GM19099 (cell line): ENCODE measurements at regions not wholly inside any gene's neighbourhood (a gene's known extent, or its start where the extent isn't known, plus 50 kb on each side); places are given as distances from the start of the nearest gene placed in this dataset.

Experiments used
- POLR2A ChIP-seq: IDR thresholded peaks from 3 replicates; pipeline ENCODE4 v1.6.1; 2011; ENCODE audit warnings: low read depth; ENCODE audit not compliant: insufficient read length; ENCODE audit errors: extremely low read depth

- no peak for TF ChIP-seq POLR2A
These were observed 1036.1 kb downstream of the TMEM121 start for GRCh38 chr14:106562451-106562850.

GRCh38 chr14:106564058-106564643 is 1037.8 kb downstream of the TMEM121 start:
- no peak for TF ChIP-seq POLR2A

- TF ChIP-seq POLR2A, result no peak
These were observed 1052.1 kb downstream of the TMEM121 start for GRCh38 chr14:106578481-106578880.

GRCh38 chr14:106579084-106579483 is 1052.7 kb downstream of the TMEM121 start:
- TF ChIP-seq POLR2A, result no peak

GRCh38 chr14:106585692-106586091 is 1059.3 kb downstream of the TMEM121 start:
- no peak for TF ChIP-seq POLR2A

- TF ChIP-seq POLR2A, result no peak
These were observed 1059.8 kb downstream of the TMEM121 start for GRCh38 chr14:106586098-106586704.

GRCh38 chr14:106599209-106599608 is 1072.8 kb downstream of the TMEM121 start:
- no peak for TF ChIP-seq POLR2A

- TF ChIP-seq POLR2A, result no peak
These were observed 1079.4 kb downstream of the TMEM121 start for GRCh38 chr14:106605548-106606448.

GRCh38 chr14:106606936-106607335 is 1080.6 kb downstream of the TMEM121 start:
- TF ChIP-seq POLR2A, result no peak

GRCh38 chr14:106610691-106611090 is 1084.3 kb downstream of the TMEM121 start:
- TF ChIP-seq POLR2A, result no peak

- no peak for TF ChIP-seq POLR2A
These were observed 1086.9 kb downstream of the TMEM121 start for GRCh38 chr14:106613256-106613655.

GRCh38 chr14:106619606-106620005 is 1093.2 kb downstream of the TMEM121 start:
- no peak for TF ChIP-seq POLR2A

GRCh38 chr14:106620368-106620767 is 1094.0 kb downstream of the TMEM121 start:
- no peak for TF ChIP-seq POLR2A

- TF ChIP-seq POLR2A, result no peak
These were observed 1095.9 kb downstream of the TMEM121 start for GRCh38 chr14:106622200-106622745.

GRCh38 chr14:106625186-106625585 is 1098.8 kb downstream of the TMEM121 start:
- no peak for TF ChIP-seq POLR2A
